GM19240 (cell line): ENCODE measurements at regions not wholly inside any gene's neighbourhood (a gene's known extent, or its start where the extent isn't known, plus 50 kb on each side); places are given as distances from the start of the nearest gene placed in this dataset.

Source experiments
- DNase-seq: peaks from one replicate; pipeline ENCODE4 v3.0.0; 2011; ENCODE audit warnings: low spot score; ENCODE audit not compliant: insufficient read length

DNA sequence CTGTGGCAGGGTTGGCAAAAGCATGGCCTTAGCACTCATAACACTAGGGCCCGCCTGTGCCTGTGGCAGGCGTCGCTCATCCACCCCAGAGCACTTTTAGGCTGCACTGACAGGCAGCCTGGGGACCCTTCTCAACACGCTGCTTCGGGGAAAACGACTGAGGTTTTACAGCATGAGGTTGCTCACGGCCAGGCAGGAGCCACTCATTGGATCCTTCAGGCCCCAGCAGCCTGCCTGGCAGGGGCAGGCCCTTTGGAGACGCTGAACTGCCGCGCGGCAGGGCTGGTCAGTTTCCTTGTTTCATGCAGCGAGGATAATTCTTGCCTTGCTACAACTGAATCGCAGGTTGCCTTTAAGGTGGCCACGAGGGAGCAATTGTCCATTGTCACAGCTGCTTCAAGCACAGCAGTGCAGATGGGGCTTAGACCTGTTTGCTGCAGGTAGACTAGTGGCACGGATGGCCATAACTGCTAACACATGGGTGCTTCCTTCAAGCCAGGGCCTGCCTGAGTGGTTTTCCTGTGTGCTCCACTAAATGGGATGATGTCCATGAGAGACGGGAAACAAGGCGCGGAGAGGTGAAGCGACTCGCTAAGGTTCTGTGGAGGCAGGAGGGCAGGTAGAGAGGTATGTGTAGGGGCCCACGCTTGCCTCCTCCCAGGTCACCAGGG, 49.9 kb upstream of the HS6ST1 start:
- no peak for DNase-seq

DNA sequence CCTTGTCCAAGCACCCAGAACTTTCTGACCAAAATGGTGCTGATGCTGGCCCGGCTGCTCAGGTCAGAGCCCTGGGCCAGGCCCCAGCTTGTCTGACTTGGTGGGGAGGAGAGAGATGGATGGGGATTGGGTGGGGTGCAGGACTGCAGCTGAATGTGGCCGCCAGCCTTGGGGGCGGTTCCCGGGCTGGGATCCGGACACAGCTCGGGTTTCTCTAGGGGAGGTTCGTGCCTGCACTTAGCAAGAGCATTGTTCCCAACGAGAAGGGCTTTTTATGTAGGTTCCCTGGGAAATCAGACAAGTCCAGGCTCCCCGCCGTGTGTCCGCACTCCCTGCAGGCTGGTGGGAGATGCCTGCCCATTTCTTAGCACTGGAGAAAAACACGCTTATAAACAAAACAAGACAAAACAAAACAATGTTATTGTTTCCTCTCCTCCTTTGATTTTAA, 50.5 kb upstream of the HS6ST1 start:
- no peak for DNase-seq

DNA sequence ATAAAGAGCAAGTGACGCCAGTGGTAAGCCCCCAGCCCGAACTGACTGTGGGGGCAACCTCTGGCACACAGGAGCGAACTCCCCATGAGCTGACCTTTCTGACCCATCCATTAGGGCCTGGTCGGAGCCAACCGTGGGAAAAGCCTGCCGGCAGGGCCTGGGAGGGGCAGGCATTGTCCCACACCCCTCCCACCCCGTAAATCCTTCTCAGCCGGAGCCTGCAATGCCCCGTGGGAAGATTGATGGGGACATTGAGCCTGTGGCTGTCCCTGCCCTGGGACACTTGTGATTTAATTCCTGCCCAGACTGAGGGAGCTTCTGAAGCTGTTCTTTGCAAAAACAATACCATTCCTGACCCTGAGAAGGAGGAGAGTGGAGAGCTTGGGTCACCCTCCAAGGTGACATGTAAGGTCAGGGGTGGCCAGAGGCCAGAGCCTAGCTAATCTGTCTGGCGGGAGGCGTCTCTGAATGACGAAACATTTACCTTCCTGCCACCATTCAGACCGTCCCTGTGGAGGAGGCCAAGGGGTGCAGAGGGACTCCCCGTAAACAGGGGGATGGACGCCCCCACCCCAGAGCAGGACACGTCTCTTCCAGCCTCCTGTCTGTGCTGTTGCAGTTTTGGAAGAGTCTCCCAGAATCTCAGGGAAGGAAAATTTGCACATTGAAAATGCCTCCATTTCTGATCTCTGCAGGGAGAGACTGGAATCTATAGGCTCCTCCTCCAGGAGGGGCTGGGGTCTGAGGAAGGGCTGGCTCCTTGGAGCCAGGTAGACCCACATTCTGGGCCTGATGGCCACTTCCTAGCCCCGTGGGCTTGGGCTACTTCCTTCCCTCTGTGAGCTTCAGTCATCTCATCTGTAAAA, 51.2 kb upstream of the HS6ST1 start:
- DNase-seq = no peak

DNA sequence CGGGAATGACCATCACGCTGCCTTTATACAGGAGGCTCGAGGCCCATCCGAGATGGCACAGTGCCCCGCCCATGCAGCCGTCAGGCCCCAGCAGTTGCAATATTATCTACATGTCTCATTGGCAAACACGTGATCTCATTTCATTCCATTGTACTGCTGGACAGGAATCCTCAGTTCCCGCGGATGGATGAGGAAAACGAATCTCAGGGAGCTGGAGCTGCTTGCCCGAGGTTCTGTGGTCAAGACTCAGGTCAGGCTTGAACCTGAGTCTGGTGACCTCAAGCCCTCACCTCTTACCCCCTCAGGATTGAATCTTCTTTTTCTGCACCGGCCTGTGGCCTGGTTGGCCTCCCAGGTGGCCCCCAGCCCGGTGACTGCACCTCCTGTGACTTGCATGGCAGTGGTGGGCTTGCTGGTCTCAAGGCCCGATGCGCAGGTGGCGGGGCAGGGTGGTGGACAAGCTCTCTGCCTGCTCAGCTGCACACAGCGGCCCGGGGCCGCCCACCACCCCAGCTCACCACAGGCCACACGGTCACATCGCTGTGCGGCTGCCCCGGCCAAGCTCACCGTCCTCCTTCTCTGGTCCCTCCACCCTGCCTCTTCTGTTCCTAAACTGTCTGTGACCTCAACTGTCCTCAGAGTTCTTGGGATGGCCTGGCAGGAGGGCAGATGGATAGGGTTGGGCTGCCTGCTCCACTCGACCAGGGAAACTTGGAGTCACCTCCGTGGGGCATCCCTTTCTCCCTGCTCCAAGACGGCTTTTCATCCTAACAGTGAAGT, 52.0 kb upstream of the HS6ST1 start:
- DNase-seq = no peak

DNA sequence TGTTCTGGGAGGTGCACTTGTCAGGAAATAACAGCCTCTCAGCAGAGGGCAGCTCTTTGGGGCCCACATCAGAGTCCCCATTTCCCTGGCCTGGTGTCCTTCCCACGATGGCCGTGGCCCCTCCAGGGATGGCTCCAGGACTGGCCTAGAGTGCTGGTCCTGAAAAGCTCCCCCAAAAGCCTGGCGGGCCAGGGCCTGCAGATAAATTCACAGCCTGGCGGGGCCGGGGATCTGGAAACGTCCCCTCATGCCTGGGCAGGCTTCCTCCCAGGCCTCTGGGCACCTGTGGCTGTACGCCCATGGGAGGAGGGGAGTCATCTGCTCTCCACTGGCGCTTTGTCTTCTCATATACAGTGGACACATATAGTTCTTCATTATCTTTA, 52.6 kb upstream of the HS6ST1 start:
- no peak for DNase-seq

DNA sequence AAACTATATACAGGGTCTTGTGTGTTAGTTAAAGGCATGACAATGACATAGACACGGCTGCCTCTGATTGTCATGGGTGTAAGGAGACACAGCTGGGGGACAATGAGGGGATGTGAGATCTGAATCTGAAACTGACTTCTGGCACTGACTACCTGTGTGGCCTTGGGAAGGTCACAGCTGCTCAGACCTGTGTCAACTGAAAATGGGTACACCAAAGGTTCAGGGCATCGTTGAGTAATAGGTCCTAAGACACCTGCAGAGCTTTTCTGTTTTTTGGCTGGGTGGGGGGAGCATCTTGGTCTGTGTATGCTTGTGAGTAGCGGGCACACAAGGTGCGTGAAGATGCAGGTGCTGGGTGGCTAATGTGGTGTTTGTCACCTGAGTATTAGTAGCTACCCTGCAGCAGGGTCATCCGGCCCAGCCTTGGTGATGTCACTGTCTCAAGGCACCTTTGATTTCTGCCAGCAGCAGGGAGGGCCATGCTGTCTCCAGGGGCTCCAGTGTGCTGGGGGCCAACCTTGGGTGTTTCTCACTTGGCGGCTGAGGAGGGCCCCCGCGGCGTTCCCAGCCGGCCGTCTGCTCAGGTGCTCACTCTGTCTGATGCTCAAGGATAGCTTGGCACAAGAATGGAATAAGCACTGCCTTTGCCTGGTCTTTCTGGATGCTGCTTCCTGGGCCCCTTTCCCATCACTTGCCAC, 53.1 kb upstream of the HS6ST1 start:
- no peak for DNase-seq

DNA sequence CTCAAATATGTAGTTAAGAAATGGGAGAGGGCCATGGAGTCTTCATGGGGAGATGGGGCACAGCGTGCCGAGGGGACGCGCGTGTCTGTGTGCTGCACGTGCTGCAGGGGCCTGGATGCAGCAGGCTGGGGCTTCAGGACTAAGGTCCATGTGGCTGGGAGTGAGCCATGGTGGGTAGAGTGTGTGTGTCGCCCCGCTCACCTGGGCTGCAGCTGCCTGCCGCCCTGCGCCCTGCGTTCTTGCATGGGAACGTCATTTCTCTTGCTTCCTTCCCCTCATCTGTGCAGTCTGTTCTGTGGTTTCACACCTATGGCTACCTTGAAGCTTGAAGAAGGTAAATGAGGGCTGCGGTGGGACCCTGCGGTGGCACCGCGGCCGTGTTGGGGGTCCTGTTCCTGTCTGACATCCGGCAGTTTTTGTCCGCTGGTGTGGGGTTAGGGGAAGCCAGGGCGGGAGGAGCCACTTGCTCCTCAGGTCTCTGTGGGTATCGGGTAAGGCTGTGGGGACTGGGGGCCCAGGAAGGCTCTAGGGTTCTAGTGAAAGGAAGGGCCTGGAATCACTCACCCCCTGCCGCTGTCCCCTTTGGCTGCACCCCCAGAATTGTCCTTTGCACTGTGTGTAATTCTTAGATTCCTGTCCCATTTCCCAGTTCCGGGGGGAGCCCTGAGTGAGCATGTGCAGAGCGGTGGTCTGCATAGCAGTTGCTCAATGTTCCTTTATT, 54.1 kb upstream of the HS6ST1 start:
- DNase-seq = no peak

DNA sequence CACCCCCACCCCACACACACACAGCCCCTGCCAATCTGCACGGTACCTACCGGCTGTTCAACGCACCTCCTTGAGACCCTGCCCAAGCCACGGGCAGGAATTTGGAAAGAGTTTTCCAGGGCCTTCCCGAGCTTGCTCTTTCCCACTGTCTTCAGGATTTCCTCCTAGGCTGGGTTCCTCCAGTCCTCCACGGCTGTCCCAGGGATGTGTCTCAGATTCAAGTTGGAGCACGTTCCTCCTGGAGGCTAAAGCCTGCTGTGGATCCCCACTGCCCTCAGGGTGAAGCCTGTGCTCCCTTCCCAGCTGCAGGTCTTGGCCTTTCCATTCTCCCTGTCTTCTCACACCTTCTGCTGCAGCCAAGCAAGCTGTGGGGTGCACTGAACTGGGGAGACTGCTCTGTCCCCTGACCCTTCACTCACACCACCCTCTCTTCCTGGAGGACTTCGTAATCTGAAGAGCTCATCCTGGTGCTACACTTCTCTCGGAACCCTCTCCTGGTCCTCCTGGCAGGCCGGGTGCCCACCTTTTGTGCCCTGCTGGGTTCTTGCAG, 54.9 kb upstream of the HS6ST1 start:
- DNase-seq = no peak

DNA sequence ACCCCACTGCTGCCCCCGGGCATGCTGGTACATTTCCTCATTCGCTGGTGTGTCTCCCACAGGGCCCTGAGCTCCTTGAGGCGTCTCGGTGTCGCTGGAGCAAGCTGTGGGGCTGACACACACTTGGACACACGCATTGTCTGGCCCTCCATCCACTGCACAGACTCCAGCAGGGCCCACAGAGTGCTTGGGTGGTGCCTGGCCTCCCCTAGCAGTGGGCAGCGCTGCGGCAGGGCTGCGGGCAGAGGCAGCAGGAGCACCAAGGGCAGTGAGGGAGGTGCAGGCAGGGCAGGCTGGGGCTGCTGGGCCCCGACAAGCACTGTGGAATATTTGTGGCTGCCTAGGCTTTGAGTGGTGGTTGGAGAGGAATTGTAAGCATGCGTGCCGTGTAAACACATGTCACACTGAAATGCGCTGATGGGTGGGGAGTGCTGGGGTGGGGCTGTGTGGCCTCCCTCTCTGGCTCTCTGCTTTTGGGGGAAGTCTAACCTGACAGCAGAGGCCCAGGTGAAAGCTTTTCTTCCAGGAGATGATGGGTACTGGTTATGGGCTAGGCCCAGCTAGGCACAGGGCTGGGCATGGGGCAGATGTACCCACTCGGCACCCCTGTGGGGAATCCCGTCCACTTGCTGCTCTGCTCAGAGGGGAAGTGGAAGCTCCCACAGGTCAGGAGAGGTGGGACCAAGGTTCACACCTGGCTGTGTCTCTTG, 55.5 kb upstream of the HS6ST1 start:
- DNase-seq = no peak

DNA sequence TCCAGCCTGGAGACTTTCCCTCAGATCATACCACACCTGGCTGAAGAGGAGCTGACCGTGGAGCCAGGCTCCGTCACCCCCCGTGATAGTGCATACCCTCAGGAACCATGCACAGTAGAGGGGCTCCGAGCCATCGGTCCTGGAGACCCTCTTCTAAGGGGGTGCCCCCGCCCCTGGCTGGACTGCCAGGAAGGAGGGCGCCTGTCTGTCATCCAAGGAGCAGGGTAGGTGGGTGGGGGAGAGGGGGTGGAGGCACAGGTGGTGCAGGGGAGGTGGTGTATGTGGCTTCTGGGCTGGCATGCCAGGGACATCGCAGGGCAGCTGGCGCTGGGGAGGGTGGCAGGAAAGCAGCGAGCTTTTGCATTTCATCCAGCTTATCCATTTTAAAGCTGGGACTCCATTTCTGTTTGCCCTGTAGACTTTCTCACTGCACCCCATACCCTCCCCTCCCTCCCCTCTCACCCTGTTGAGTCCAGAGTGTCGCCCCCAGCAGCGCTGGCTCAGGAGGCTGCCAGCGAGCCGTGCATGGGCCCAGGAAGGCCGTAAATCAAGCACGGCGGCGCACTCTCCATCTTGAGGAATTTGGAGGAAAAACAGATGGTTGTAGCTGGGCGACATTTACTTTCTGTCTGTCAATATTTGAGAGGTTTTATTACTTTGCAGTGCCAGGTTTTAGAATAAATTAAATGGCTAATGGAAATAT, 56.2 kb upstream of the HS6ST1 start:
- no peak for DNase-seq

DNA sequence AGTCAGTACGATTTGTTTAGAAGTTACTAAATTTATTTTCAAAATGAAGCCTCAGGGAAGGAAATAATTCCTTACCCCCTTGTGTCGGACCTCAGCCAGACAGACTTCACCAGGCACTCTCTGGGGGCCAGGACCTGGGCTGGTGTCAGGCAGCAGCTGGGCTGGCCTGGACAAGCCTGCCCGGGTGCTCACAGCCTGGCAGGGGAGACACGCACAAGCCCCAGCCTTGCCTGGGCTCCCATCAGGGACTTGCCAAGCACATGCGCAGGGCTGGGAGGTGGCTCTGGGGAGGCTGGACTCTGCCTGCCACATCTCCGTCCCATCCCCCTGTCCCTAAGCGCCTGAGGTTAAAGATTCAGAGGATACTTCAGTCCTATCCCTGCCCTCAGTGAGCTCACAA, 56.8 kb upstream of the HS6ST1 start:
- DNase-seq = no peak

DNA sequence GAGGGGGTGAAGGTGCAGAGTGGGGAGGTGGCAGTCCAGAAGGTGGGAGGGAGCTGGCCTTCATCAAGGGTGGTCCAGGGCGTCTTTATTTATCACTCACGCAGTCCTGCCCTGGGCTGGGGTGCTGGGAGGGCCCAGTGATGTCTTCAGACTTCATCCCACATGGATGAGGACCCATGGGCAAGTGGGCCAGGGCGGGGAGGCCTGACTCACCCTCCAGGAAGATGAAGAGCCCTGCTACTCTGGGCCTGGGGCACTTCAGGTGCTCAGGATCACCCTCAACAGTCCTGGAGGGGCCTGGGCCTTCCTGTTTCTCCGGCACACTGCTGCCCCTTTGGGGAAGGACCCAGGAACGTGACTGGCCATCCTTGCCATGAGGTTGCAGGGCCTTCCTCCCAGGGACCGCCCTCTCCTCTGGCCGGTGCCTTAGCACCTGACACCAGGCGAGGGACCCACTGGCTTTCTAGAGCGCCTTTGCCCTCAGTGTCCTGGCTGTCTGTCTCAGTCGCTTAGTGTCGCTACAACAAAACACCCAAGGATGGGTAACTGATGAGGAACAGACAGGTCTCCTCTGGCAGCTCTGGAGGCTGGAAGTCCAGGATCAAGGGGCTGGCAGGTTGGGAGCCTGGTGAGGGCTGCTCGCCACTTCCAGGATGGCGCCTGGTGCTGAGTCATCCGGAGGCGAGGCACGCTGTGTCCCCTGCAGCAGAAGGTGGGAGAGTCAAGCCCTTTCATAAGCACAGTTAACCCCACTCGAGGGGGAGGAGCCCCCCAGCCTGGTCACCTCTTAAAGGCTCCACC, 57.8 kb upstream of the HS6ST1 start:
- no peak for DNase-seq

DNA sequence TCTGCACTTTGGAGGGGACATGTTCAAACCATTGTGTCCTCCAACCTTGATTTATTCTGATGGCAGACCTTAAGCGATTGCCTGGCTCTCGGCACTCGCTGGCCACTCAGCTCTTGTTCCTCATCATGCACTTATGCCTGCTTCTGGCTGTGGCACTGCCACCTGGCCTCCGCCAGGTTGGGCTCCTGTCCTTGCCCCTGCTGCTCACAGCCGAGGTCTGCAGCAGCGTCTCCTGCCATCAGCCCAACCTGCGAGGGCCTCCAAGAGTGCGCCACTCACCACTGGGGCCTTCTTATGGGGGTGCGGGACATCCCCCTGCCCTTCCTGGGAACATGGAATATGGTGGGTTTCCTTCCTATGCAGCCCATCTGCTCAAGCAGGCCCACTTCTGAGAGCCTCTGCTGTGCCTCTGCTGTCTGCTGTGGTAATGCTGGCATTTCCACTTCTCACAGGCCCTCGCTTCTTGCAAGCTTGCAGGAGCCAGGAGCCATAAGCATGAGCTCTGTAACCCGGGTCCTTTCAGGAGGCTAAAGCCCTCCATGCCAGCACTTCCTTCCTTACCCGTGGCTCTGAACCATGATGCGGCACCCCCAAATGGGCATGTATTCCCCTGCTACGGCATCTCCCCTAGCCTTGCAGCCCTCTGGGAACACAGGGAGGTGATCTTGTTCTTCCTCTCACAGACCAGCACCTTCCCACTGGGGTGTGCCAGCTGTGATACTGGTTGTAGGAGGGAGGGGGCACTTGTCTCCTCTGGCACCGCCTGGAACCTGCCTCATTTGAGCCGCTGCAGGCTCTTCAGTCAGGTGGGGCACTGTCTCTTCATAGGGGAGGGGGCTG, 58.6 kb upstream of the HS6ST1 start:
- no peak for DNase-seq

DNA sequence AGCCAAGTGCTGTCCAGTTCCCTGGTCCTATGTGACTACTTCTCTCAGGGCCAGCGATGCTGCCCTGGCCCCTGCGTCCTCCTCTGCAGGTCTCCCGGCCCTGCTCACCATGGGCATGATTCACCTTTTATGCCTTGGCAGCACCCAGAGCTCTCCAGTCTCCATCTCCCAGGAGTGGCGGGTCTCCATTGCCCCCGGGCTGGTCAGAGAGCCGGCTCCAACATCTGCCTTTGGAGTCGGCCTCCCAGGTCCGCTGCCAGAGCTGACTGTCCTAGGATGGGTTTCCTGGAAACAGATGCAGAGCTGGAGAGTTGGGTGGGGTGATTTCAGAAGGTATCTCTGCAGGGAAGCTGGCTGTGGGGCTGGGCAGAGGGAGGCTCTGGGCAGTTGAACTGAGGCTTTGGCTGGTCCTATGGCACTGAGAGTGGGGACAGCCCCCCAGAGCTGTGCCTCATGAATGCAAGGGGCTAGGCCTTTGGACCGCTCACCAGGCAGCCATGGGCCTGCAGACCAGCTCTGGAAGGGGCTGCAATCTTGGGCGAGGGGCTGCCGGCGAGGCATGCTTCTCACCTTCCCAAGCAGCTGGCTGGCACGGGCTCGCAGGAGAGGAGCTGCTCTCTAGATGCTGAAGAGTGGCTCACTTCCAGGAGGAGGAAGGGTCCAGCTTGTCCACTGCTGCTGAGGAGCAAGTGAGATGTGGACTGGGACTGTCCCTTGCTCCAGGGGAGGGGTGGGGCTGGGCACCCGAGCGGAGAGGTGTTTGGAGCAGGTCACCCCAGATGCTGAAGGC, 59.8 kb upstream of the HS6ST1 start:
- DNase-seq = no peak

DNA sequence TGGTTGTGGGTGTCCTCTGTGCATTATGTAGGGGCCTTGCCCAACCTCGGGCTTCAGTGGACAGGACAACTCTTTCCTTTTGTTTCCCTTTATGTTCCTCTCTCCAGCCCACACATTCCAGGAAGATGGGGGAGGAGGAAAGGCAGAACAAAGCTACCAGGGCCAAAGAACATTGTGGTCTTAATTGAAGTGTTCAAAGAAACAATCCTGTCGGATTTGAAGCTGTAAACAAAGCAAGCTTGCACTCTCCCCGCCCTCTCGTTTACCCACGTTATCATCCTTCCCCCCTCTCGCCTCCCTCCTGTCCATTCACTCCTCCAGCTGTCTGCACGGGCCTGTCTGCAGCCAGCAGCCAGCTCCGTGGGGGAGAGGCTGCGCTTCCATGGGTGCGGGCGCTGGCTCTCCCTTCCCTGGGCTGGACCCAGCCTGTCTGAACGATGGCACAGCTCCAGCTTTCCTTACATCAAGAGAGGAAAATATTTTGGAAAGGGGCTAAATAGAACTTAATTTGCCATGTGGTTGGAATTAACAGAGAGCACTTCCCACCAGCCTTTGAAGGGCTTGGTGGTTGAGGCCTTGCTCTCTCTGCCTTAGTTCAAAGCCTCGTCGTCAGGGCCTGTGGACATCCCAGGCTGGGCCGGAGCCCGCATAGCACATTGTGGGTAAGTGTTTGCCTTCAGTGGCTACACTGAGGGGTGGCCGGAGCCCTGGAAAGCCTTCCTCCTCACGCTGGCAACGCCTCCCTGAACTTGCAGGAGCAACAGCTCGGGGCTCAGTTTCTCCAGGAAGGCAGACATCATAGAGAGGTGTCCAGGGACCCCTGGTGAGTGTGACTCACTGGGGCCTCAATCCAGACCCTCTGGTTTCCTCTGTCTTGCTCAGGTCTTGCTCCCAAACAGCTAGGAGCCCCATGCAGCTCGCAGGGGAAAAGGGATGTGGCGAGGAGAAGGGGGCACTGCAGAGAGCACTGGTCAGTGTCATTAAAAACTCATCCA, 60.6 kb upstream of the HS6ST1 start:
- no peak for DNase-seq
